Testis (tissue), 2 donors: ENCODE measurements at regions not wholly inside any gene's neighbourhood (a gene's known extent, or its start where the extent isn't known, plus 50 kb on each side); places are given as distances from the start of the nearest gene placed in this dataset.
A peak's percentile ranks its signal among the peaks of the same experiment; 100 is the strongest.
"Not testable (repeated sequence)": the region's sequence is repeated elsewhere in the genome, so short reads cannot be mapped to it uniquely, and the experiment has no call there.

Source experiments
- DNase-seq: peaks from one replicate; pipeline ENCODE4 v3.0.0-alpha.2; 2019
- H3K27ac ChIP-seq, 2 donors: fragments of 200-600 bp; sonication (generic); one replicate each; pipeline ENCODE4 v1.5.1; 2019
- H3K27me3 ChIP-seq: fragments of 200-600 bp; sonication (generic); one replicate; pipeline ENCODE4 v1.5.1; 2019
- H3K36me3 ChIP-seq: fragments of 200-600 bp; sonication (generic); one replicate; pipeline ENCODE4 v1.5.1; 2017; ENCODE audit warnings: low read depth; ENCODE audit errors: missing control alignments
- H3K4me1 ChIP-seq: fragments of 200-600 bp; sonication (generic); one replicate; pipeline ENCODE4 v1.5.1; 2019
- H3K4me3 ChIP-seq, 2 donors: fragments of 200-600 bp; sonication (generic); one replicate each; pipeline ENCODE4 v1.5.1; 2017 to 2019
- H3K9me3 ChIP-seq: fragments of 200-600 bp; sonication (generic); one replicate; pipeline ENCODE4 v1.5.1; 2017
- POLR2A ChIP-seq: fragments of 450-650 bp; IDR thresholded peaks from one replicate; pipeline ENCODE4 v1.6.1; 2017; ENCODE audit warnings: antibody characterized with exemption, mild to moderate bottlenecking, moderate library complexity
- WGBS, 2 donors: methylation state at CpG; one replicate each; pipeline ENCODE4 v1.1.5; 2018; 5-methylcytosine and 5-hydroxymethylcytosine counted together
- intact Hi-C: fragments of 100-400 bp; cut with DNase I; formaldehyde crosslinking; loops from one replicate; pipeline ENCODE4 v1.15.1; 2023; ENCODE audit warnings: low total_unique reads
- TF ChIP-seq, protein P1 (sequence below), 3 experiments: fragments of 450-650 bp in 2 of 3; fragments of 200-600 bp in 1 of 3; sonication (generic) in 1 of 3; IDR thresholded peaks; one replicate each; pipeline ENCODE4 v1.5.1; 2016 to 2019; ENCODE audit warnings: antibody characterized with exemption in 3 of 3, mild to moderate bottlenecking in 2 of 3, moderate library complexity in 1 of 3

DNA sequence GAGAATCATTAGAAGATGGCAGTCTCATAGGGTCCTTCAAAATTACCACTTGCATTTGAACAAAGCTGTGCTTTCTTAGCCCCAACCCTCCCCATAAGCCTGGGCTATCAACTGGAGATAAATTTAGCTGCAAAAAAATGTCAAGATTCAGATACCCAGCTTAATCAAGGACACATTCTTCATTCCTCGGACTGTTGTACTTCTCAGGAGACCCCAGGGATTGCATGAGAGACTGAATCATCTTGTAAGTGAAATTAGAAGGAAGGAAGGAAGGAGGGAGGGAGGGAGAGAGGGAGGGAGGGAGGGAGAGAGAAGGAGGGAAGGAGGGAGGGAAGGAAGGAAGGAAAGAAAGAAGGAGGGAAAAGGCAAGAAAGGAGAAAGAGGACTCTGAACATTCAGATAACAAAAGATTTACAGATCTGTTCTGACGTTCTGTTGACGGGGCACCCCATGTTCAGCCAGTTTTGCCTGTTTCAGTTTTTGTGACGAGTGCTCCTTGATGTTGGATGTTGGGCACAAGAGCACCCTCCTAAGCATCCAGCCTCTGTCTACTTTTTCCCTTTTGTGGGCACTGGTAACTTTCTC is 498.7 kb downstream of the PREX1 start:
- Histone ChIP-seq H3K9me3 (no peaks in the 10 kb centered on the region), H3K27ac (no peak overlapping the region), H3K4me1 (peaks cover 11% of the 10 kb centered on the region), H3K36me3 (no peaks in the 10 kb centered on the region), H3K4me3 (no peak overlapping the region), H3K27me3 (no peaks in the 10 kb centered on the region)
- 50 to 51% methylated on average over 4 of the region's 4 CpGs for WGBS, 2 donors
- intact Hi-C loops: no loop called here
- TF ChIP-seq, protein P1, sequence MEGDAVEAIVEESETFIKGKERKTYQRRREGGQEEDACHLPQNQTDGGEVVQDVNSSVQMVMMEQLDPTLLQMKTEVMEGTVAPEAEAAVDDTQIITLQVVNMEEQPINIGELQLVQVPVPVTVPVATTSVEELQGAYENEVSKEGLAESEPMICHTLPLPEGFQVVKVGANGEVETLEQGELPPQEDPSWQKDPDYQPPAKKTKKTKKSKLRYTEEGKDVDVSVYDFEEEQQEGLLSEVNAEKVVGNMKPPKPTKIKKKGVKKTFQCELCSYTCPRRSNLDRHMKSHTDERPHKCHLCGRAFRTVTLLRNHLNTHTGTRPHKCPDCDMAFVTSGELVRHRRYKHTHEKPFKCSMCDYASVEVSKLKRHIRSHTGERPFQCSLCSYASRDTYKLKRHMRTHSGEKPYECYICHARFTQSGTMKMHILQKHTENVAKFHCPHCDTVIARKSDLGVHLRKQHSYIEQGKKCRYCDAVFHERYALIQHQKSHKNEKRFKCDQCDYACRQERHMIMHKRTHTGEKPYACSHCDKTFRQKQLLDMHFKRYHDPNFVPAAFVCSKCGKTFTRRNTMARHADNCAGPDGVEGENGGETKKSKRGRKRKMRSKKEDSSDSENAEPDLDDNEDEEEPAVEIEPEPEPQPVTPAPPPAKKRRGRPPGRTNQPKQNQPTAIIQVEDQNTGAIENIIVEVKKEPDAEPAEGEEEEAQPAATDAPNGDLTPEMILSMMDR (IDR thresholded peaks at IDR 0.05): no peak
- no peak for TF ChIP-seq POLR2A
- DNase-seq: no peak

DNA sequence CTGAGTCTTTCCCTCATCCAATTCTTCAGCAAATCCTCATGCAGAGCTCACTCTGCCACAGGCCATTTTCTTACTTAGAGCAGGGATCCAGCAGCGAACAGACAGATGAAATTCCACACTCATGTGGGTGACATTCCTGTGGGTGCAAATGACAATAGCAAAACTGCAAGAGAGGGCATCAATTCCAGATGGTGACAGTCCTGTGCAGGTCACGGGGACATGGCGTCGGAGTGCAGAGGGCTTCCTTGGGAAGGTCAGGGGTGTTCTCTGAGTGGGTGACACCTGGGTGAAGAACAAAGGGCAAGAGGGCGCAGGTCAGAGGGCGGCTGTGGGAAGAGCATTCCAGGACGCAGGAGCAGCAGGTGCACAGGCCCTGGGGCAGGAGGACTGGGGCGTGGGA is 500.0 kb downstream of the PREX1 start:
- H3K27me3 ChIP-seq, H3K9me3 ChIP-seq, intact Hi-C loops, H3K4me3 ChIP-seq, H3K36me3 ChIP-seq, DNase-seq: not testable (repeated sequence)
- peak overlapping the region in 1 of 2 donors; percentile 66 for H3K27ac ChIP-seq
- H3K4me1 ChIP-seq: peaks cover 11% of the 10 kb centered on the region
- 94 to 96% methylated on average over 8 of the region's 8 CpGs for WGBS, 2 donors

DNA sequence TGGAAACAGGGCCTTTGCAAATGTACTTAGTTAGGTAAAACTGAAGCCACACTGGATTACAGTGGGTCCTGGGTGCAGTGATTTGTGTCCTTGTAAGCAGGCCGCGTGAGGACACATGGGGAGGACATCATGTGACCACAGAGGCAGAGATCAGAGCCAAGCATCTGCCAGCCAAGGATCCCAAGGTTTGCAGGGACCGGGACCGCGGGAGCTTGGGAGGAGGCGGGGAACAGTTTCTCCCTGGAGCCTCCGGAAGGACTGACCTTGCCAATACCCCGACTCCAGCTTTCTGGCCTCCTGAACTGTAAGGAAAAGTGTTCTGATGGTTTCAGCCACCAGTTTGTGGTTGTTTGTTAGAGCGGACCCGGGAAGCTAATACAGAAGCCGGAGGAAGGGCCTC is 500.9 kb downstream of the PREX1 start:
- Histone ChIP-seq H3K27me3 (no peaks in the 10 kb centered on the region), H3K4me3 (no peak overlapping the region), H3K36me3 (no peaks in the 10 kb centered on the region), H3K4me1 (peaks cover 11% of the 10 kb centered on the region), H3K27ac (peak overlapping the region in 1 of 2 donors; percentile 66), H3K9me3 (no peaks in the 10 kb centered on the region)
- TF ChIP-seq POLR2A: no peak
- TF ChIP-seq, protein P1 (IDR thresholded peaks at IDR 0.05): no peak
- intact Hi-C loops: no loop called here
- 16 to 23% methylated on average over 11 of the region's 11 CpGs for WGBS, 2 donors
- DNase-seq: peak; percentile 90

GRCh38 chr20:48326434-48326691 is 501.4 kb downstream of the PREX1 start:
- H3K27me3 ChIP-seq: no peaks in the 10 kb centered on the region
- no peak overlapping the region for H3K4me3 ChIP-seq
- peak overlapping the region in 1 of 2 donors; percentile 66 for H3K27ac ChIP-seq
- no peak for DNase-seq
- WGBS, 2 donors: 40 to 85% methylated on average over 1 to 2 of the region's 4 CpGs
- intact Hi-C loops: no loop called here
- H3K9me3 ChIP-seq: no peaks in the 10 kb centered on the region
- H3K4me1 ChIP-seq: peaks cover 11% of the 10 kb centered on the region
- no peak for TF ChIP-seq POLR2A
- TF ChIP-seq, protein P1 (IDR thresholded peaks at IDR 0.05): no peak
- no peaks in the 10 kb centered on the region for H3K36me3 ChIP-seq

DNA sequence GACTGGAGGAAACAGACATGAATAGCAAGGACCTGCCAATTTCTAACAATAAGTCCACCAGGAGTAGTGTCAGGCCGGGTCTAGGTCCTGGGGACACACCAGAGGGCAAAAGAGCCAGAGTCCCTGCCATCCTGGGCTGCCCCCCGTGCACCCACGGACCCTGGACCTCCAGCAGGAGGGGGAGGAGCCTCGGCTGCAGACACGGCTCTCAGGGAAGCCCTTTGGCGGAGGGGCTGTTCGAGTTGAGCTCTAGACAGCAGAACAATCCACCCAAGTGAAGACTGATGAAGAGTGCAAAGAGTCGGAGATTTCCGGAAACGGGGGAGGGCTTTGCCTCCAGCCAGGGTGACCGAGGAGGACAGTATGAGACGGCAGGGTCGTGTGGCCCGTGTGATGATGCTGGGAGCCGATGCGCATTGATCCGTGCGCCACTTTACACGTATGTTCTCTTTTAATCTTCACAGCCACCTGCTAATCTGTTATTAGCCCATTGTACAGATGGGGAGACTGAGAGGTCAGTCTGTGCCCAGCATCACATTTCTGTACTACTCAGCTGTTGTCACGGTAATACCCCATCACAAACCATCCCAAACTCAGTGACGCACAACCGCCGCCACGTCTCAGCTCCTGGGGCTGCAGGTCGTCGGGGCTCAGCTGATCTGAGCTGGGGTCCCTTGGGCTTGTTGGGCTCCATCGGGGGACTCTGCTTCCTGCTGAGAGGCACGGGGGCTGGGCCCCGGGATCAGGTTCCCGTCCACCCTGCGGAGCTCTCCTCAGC is 502.0 kb downstream of the PREX1 start:
- TF ChIP-seq, protein P1 (IDR thresholded peaks at IDR 0.05): no peak
- TF ChIP-seq POLR2A: no peak
- DNase-seq: no peak
- WGBS, 2 donors: 75 to 81% methylated on average over 24 to 29 of the region's 31 CpGs

More for the DNA sequence above, 502.0 kb downstream of the PREX1 start:
- no peak overlapping the region for H3K4me3 ChIP-seq
- no peaks in the 10 kb centered on the region for H3K36me3 ChIP-seq
- H3K4me1 ChIP-seq: peaks cover 11% of the 10 kb centered on the region
- no peaks in the 10 kb centered on the region for H3K27me3 ChIP-seq
- intact Hi-C loops: no loop called here
- H3K9me3 ChIP-seq: no peaks in the 10 kb centered on the region
- no peak overlapping the region for H3K27ac ChIP-seq
